NCI-H1105 treated with DMSO at 0.1 percent for 48 hours (cell line): ENCODE measurements at regions not wholly inside any gene's neighbourhood (a gene's known extent, or its start where the extent isn't known, plus 50 kb on each side); places are given as distances from the start of the nearest gene placed in this dataset.

ENCODE experiments used
- DNase-seq: peaks from one replicate; lab custom pipeline; 2025; lab: John Stamatoyannopoulos, UW

- DNase-seq = no peak
These were observed 750.0 kb upstream of the ID2 start for GRCh38 chr2:7931808-7932207.

DNA sequence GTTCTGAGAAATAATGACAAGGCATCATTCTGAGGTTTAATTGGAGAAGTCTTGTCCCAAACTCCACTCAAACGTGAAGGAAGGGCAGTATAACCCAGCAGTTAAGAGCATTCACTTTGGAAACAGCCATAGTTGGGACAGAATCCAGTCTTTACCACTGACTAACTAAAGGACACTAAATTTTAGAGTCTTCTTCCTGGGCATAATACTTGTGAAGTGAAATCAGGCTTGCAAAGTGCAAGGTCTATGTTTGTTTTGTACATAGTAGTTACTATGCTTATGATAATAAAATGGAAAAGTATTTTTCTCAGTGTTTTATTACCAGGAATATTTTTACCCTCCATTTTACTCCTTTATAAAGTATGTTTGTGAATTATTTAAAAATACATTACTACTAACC lies 748.2 kb upstream of the ID2 start:
- DNase-seq = no peak

DNA sequence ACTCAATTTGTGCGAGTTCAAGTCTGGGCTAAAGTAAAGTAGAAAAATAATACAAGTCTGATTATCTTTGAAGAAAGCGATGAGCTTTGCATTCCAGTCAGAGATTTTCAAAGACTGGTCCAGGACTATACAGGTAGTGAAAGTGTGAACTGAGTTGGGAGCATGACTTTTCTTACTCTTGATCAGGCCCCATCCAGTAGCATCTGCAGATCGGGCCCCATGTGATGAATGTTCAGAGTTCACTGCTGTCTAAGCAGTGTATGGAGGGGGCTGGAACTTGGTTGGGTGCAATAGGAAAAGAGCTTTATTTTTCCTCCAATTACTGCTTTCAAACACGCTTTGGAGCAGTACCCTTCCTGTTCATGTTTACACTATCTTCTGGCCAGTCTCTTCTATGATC lies 747.4 kb upstream of the ID2 start:
- no peak for DNase-seq

DNA sequence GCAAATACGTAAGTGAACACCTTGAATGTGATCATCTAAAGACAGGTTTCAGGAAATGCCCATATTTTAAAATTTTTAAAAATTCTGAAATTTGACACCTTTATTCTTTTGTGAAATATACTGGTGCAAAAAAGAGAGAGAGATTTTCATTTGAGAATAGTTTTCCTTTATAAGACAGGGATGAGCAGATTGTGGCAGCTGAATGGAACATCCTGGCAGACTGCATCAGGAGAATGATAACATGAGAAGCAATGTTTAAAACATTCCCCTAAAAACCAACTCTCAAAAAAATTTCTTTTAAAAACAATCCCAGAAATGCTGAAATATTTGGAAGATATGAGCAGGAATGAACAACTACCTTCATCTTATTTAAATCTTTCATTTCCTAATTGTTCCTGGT lies 744.8 kb upstream of the ID2 start:
- no peak for DNase-seq

DNA sequence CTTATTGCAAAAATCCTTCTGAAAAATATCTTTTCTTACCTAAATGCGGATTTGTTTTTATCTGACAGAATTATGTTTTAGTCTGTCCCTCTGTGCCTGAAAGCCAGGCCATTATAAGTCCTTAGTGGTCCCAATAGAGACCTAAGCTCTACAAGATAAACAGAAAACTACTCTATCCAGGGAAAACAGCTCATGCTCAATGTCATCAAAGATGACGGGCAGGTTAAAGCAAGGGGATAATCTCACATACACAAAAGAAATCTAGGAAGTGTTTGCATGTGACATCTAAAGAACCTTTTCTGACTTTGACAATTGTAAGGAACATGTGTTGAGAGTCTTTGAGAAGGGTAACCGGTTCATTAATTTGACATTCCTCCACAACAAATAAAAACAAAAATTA lies 741.1 kb upstream of the ID2 start:
- no peak for DNase-seq

DNA sequence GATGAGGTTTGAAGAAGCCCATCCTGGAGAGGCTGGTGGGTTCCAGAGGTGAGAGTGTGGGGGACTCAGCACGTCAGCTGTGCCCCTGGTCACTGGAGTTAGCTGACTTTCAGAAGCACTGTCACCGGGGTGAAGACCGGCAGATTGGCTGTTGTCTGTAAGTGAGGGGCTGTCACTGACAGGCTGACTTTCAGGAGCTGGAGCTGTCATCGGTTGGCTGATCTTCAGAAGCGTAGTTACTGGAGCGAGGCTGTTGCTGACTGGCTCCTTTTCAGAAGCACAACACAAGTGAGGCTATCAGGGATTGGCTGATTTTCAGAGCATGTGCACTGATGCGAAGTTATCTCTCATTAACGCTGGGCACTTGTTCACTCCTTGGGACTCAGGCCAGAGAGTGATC lies 738.4 kb upstream of the ID2 start:
- no peak for DNase-seq

DNA sequence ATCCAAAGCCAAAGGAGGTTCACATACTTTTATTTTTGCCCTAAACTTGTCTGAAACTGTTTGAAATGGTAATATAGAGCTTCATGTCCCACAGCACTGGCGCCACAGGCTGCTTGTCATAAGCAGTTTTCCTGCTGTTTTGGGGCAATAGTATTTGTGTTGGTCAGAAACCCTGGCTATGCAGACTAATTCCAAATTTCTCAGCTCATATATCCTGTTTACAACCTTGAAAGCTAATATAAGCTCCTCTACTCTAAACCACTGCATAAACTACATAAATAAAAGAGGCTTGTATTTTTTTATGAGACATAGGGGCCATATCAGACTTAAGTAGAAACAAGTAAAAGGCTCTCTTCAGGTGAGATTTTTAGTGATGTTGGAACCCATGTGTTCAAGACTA lies 736.8 kb upstream of the ID2 start:
- no peak for DNase-seq

GRCh38 chr2:7950035-7950612 lies 731.7 kb upstream of the ID2 start:
- no peak for DNase-seq

- no peak for DNase-seq
These were observed 730.9 kb upstream of the ID2 start for GRCh38 chr2:7951001-7951400.

DNA sequence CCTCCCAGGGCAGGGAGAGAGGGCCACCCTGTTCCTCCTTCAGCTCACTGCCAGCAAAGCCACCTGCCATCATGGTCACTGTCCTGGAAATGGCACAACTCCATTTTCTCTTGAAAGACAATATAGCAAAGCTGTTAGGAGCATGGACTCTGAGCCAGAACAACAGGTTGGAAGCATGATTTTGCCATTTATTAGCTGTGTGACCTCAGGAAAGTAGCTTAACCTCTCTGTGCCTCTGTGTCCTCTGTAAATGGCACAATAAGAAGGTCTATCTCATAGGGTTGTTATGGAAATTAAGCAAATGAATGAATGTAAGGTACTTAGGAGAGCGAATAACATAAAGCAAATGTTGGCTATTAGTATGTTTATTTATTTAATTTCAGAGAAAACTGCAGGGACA lies 730.4 kb upstream of the ID2 start:
- no peak for DNase-seq

DNA sequence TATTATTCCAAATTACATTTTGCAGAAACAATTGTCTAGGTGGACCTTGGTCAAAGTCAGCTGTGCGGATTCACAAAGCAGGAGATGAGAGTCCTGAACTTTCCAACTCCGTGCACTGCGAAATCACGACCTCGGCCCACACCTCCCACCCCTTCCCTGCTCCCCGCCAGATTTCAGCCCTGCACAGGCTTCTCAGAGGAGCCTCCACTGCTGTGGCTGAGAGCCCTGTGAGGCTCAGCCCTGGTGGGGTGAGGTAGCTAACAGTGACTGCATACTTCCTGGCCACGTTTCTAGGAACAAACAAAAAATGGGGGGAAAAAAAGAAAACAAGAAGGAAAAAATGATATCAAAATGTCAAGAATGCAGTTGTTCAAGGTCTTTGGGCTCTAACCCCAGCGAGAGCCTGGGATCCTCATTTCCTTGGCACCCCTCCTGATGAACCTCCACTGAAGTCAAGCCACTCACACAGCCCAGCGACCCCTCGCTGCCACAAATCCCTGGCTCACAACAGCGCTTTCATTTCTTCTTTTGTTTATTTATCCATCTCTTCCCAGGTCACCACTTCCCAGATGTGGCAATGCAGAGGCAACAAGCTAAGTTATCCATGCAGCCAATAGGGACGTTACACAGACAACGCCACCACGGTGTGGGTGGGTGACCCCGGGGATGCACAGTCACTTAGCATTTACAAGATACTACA lies 729.7 kb upstream of the ID2 start:
- DNase-seq = no peak

DNA sequence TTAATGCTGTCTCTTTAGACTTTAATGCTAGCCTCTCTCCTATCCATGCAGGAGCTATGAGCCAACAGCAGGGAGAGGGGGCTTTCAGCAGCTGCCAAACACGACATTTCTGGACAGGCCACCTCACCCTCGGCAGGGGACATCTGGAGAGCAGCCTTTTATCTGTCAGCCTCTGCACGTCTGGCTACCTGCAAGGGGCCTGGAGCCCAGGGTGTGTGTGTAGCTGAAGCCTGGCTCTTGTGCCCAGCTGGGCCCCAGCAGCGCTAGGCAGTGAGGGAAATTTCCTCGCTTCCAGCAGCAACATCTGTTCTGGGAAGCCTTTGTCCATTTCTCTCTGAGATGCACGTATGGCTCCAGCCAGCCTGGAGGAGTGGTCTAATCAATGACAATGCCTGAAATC lies 728.7 kb upstream of the ID2 start:
- no peak for DNase-seq

- no peak for DNase-seq
These were observed 727.6 kb upstream of the ID2 start for GRCh38 chr2:7954234-7954633.

DNA sequence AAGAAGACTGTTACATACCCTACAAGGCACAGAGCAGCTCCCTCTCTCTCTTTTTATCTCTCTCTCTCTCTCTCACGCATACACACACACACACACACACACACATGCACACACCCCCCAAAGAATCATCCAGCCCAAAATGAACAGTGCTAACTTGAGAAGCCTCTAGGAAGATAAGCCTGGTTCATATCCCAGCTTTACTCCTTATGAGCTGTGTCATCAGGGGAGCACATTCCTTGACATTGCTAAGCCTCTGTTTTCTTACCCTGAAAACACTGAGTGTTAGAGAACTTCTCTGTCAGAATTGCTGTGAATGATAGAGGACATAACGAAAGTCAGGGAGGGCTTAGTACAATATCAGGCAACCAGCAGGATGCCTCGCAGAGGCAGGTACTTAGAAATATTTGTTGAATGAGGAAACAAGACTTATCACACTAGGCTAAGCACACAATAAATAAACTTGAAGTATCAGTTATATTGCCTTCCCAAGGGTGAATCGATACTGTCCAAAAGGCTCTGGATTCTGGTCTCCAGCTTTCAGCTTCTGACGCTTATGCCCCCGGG lies 725.6 kb upstream of the ID2 start:
- no peak for DNase-seq

DNA sequence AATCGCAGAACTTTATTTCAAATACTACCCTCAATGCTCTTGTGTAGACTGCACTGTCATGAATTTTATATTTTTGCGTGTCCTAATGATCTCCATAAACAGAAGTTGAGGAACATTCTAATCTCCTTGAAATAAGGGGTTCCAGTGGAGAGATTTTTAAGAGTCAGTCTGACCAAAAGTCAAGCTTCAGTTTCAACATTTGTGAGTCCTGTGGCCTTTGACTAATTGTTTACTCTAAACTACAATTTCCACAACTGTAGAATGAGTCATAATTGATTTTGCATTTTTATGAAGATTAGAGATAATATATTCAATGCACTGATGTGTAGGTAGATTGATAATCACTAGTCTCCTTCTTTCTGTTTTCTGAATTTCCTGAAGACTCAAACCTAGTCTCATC lies 720.3 kb upstream of the ID2 start:
- no peak for DNase-seq

GRCh38 chr2:7962161-7962560 lies 719.7 kb upstream of the ID2 start:
- DNase-seq = no peak

DNA sequence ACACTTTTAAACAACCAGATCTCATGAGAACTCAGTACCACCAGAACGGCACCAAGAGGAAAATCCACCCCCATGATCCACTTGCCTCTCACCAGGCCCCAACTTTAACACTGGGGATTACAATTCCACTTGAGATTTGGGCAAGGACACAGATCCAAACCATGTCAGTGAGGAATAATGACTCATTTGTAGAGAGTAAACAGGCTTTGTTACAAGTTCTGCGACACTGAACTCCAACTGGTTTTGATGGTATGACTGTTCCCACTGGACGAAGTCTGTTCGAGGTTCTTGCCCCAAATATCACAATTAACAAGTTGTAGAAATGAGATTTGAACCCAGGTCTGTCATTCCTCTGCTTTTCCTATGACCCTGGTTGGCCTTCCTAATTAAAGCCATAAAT lies 718.1 kb upstream of the ID2 start:
- no peak for DNase-seq

DNA sequence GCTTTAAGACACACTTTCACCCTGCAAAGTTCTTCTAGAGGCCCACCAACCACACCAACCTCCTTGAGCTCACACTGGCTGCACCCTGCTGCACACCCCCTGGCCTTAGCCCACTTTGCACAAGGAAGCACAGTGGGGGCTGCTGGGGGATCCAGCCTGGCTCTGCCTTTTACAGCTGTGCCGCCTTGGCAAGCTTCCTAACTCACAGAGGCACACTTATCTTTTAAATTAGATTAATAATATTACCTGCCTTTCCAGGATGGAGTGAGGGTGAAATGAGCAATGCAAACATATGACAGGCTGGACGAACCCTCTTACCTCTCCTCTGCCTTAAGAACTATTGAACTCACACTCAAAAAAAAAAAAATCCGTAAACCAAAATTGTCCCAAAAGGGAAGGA lies 715.8 kb upstream of the ID2 start:
- peak; percentile 10 for DNase-seq

DNA sequence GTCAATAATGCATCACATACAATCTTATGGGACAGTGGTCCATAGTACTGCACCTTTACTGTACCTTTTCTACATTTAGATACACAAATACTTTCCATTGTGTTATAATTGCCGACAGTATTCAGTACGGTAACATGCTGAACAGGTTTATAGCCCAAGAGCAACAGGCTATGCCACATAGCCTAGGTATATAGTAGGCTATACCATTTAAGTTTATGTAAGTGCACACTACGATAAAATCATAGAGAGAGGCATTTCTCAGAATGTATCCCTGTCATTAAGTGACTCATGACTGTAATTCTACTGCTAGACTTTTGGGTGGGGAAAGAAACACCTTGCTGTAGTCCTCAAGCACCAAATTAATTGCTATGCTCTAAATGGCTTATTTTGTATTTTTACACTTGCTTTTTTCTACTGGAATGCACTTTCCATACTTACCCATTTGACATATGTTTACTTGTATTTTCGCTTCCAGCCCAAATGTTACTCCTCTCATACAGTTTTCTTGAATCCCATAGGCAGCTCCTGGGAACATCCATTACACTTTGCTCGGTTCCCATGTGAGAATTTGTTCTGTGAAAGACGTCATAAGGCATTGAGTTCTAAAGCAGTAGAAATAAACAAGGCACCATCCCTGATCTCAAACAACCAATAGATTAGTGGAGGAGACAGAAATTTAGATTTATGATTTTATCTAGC lies 714.0 kb upstream of the ID2 start:
- no peak for DNase-seq

DNA sequence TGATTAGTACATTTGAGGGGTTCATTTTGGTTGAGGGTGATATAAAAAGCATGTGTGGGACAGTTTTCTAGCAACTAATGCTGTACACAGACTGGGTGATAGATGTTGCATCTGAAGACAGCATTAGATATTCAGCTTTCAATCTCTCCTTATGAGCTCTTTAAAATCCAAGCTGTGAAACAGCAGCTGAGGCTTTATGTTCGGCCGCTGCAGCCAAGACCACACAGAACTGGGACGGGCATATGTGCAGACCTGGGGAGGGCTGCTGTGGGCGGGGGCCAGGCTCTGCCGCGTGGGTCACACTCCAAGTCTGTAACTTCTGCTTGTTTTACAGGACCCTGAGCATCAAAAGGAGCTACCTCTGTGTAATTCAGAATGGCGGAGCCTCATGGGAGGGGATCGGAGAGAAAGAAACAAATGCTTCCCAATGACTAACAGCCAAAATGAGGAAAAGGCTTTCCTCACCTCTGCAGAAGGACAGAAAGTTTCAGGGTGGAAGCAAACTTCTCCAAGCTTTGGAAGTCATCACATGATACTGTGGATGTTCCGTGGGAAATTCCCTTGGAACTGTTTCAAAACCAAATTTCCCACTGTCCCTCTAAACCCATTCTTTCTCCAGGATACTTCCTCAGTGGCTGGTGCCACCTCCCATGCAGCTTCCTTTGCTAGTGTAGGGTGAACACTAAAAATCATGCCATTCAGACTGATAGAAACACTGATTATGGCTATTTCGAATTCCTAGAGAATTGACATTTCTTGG lies 711.9 kb upstream of the ID2 start:
- no peak for DNase-seq

DNA sequence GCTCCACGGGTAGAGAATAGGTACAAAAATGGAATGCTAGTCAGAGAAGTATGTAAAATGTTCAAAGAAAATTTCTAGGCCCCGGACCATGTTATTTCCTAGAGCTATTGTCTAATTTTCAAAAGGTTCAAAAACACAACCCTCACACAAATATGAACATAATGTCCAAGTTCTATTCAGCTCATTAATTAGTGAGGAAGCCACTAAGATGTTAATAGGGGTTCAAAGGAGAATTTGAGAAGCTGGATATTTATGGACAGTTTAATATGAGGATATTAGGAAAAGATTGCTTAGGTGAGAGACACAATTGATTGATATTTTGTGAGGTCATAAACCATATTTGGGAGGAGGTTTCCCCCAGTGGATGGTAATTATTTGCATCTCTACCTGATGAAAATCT lies 710.6 kb upstream of the ID2 start:
- no peak for DNase-seq

DNA sequence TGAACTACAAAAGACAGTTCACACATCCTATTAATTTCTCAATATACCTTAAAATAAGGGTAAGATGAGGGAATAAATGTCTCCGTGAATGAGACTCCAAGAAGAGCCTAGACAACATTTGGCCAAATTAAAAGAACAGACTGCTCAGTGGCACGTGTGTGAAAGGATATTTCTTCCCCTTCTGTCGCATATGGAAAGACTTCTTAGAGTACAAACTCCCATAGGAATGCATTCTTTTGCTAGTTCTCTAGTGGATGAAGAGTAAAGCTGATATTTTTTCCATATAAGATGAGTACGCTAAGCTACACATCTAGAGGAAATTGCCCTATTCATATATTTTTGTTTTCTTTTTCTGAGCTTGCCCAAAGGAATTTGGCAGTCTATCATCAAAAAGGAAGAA lies 710.0 kb upstream of the ID2 start:
- DNase-seq = no peak

- DNase-seq = no peak
These were observed 709.2 kb upstream of the ID2 start for GRCh38 chr2:7972670-7973069.
